Endometrium (tissue), 2 donors: ENCODE measurements at regions not wholly inside any gene's neighbourhood (a gene's known extent, or its start where the extent isn't known, plus 50 kb on each side); places are given as distances from the start of the nearest gene placed in this dataset.

Source experiments
- FAIRE-seq: peaks from 2 replicates; lab custom pipeline; 2012; peaks lifted over from hg19 to GRCh38; lab: Jason Lieb, UNC
- donor health status: control.
- donor health status: control.

GRCh38 chr2:139020287-139020686, 240.1 kb upstream of the NXPH2 start:
- FAIRE-seq, result no peak

- no peak for FAIRE-seq
Observed at GRCh38 chr2:139018252-139018651, 238.1 kb upstream of the NXPH2 start.

- no peak for FAIRE-seq
Observed at GRCh38 chr2:139007130-139007529, 226.9 kb upstream of the NXPH2 start.

GRCh38 chr2:139000131-139000785, 220.1 kb upstream of the NXPH2 start:
- peak; percentile 98 for FAIRE-seq

- no peak for FAIRE-seq
Observed at GRCh38 chr2:138997856-138998517, 217.8 kb upstream of the NXPH2 start.

- FAIRE-seq, result no peak
Observed at GRCh38 chr2:138997346-138997745, 217.2 kb upstream of the NXPH2 start.

GRCh38 chr2:138994502-138994901, 214.3 kb upstream of the NXPH2 start:
- FAIRE-seq, result no peak

- no peak for FAIRE-seq
Observed at GRCh38 chr2:138985881-138986280, 205.7 kb upstream of the NXPH2 start.

GRCh38 chr2:138979131-138979785, 199.1 kb upstream of the NXPH2 start:
- peak; percentile 46 for FAIRE-seq

GRCh38 chr2:138974651-138975050, 194.5 kb upstream of the NXPH2 start:
- FAIRE-seq, result no peak

- no peak for FAIRE-seq
Observed at GRCh38 chr2:138964418-138964817, 184.2 kb upstream of the NXPH2 start.

GRCh38 chr2:138962686-138963085, 182.5 kb upstream of the NXPH2 start:
- FAIRE-seq, result no peak

- no peak for FAIRE-seq
Observed at GRCh38 chr2:138960191-138960590, 180.0 kb upstream of the NXPH2 start.

GRCh38 chr2:138959031-138959430, 178.8 kb upstream of the NXPH2 start:
- no peak for FAIRE-seq

- FAIRE-seq, result no peak
Observed at GRCh38 chr2:138956116-138956515, 175.9 kb upstream of the NXPH2 start.

GRCh38 chr2:138950486-138950885, 170.3 kb upstream of the NXPH2 start:
- no peak for FAIRE-seq

- no peak for FAIRE-seq
Observed at GRCh38 chr2:138949517-138949916, 169.3 kb upstream of the NXPH2 start.

- FAIRE-seq, result no peak
Observed at GRCh38 chr2:138948070-138948539, 167.9 kb upstream of the NXPH2 start.

- no peak for FAIRE-seq
Observed at GRCh38 chr2:138943470-138943869, 163.3 kb upstream of the NXPH2 start.

- no peak for FAIRE-seq
Observed at GRCh38 chr2:138942466-138942865, 162.3 kb upstream of the NXPH2 start.

- FAIRE-seq, result no peak
Observed at GRCh38 chr2:138931284-138932256, 151.4 kb upstream of the NXPH2 start.

- FAIRE-seq, result no peak
Observed at GRCh38 chr2:138930571-138930970, 150.4 kb upstream of the NXPH2 start.
